Rectal smooth muscle tissue (tissue), 1 donor: ENCODE measurements at regions not wholly inside any gene's neighbourhood (a gene's known extent, or its start where the extent isn't known, plus 50 kb on each side); places are given as distances from the start of the nearest gene placed in this dataset.
"Not testable (repeated sequence)": the region's sequence is repeated elsewhere in the genome, so short reads cannot be mapped to it uniquely, and the experiment has no call there.

Experiments used
- H3K27ac ChIP-seq: one replicate; pipeline ENCODE4 v1.7.0; 2013; ENCODE audit warnings: low read depth, low read length, inconsistent platforms
- H3K27me3 ChIP-seq: one replicate; pipeline ENCODE4 v1.7.0; 2013; ENCODE audit warnings: low read length; ENCODE audit not compliant: control insufficient read depth, insufficient read depth
- H3K36me3 ChIP-seq: one replicate; pipeline ENCODE4 v1.7.0; 2013; ENCODE audit warnings: low read length; ENCODE audit not compliant: control insufficient read depth, insufficient read depth
- H3K4me1 ChIP-seq: one replicate; pipeline ENCODE4 v1.7.0; 2013; ENCODE audit warnings: low read length; ENCODE audit not compliant: control insufficient read depth, insufficient read depth
- H3K4me3 ChIP-seq: one replicate; pipeline ENCODE4 v1.7.0; 2013; ENCODE audit warnings: low read length
- H3K9ac ChIP-seq: one replicate; pipeline ENCODE4 v1.7.0; 2013; ENCODE audit warnings: low read length

DNA sequence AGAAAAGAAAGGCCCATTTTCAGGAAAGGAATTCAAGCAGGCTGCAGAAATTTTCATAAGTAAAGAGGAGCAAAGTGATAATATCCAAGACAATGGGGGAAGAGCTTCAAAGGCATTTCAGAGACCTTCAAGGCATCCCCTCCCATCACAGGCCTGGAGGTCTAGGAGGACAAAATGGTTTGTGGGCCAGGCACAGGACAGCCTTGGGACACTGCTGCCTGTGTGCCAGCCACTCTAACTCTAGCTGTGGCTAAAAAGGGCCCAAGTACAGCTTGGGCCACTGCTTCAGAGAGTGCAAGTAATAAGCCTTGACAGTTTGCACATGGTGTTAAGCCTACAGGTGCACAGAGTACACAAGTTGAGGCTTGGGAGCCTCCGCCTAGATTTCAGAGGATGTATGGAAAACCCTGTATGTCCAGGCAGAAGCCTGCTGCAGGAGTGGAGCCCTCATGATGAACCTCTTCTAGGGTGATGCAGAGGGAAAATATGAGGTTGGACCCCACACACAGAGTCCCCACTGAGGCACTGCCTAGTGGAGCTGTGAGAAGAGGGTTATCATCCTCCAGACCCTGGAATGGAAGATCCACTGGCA, 51.8 kb upstream of the ZSWIM5 start:
- H3K4me1 ChIP-seq: no peaks in the 10 kb centered on the region
- no peak overlapping the region for H3K4me3 ChIP-seq
- H3K27me3 ChIP-seq: no peaks in the 10 kb centered on the region
- H3K9ac ChIP-seq: no peak overlapping the region
- H3K36me3 ChIP-seq: no peaks in the 10 kb centered on the region
- no peak overlapping the region for H3K27ac ChIP-seq

GRCh38 chr1:45259053-45259452, 52.6 kb upstream of the ZSWIM5 start:
- Histone ChIP-seq H3K36me3 (no peaks in the 10 kb centered on the region), H3K27ac (no peak overlapping the region), H3K9ac (no peak overlapping the region), H3K4me3 (no peak overlapping the region), H3K4me1 (no peaks in the 10 kb centered on the region), H3K27me3 (no peaks in the 10 kb centered on the region)

GRCh38 chr1:45260244-45260643, 53.8 kb upstream of the ZSWIM5 start:
- Histone ChIP-seq H3K9ac (no peak overlapping the region), H3K27ac (no peak overlapping the region), H3K27me3 (no peaks in the 10 kb centered on the region), H3K4me1 (no peaks in the 10 kb centered on the region), H3K36me3 (no peaks in the 10 kb centered on the region), H3K4me3 (no peak overlapping the region)

- no peaks in the 10 kb centered on the region for H3K27me3 ChIP-seq
- H3K9ac ChIP-seq: no peak overlapping the region
- H3K27ac ChIP-seq: no peak overlapping the region
- no peaks in the 10 kb centered on the region for H3K36me3 ChIP-seq
- H3K4me1 ChIP-seq: peaks cover 7% of the 10 kb centered on the region
- no peak overlapping the region for H3K4me3 ChIP-seq
Observed at GRCh38 chr1:45263132-45263531, 56.7 kb upstream of the ZSWIM5 start.

- no peaks in the 10 kb centered on the region for H3K27me3 ChIP-seq
- H3K27ac ChIP-seq: no peak overlapping the region
Observed at GRCh38 chr1:45265244-45265643, 58.8 kb upstream of the ZSWIM5 start.

DNA sequence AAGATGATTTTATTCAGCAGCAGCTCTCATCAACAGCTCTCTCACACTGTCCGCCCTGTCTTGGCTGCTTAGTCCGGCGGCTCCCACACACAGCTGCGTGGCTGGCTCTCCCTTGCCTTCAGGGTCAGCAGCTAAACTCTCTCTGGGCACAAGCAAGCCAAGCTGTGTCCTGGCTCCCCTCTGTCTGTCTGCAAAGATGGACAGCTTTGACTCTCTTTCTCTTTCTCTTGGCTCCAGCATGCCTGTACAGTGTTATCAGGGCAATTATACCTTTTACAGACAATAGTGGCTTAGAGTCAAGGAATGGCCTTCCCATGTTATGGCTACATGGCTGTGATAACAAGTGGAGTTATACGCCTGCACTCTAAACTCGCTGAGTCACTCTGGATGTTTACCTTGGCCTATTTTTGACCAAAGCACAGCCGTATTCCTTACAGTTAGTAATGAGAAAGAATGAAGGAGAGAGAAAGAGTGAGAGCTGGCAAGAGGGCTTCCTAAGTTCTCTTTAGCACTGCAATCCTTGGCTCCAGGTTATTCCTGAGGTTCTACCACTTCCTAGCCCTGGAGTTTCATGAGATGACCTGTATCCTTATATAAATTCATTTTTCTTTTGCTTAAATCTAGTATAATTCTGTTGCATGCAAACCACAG, 59.9 kb upstream of the ZSWIM5 start:
- peak overlapping the region; percentile 38 for H3K4me3 ChIP-seq
- H3K9ac ChIP-seq: no peak overlapping the region

More at GRCh38 chr1:45265244-45265643, 58.8 kb upstream of the ZSWIM5 start:
- Histone ChIP-seq H3K9ac (no peak overlapping the region), H3K36me3 (no peaks in the 10 kb centered on the region), H3K4me3 (peak overlapping the region; percentile 31), H3K4me1 (peaks cover 7% of the 10 kb centered on the region)

GRCh38 chr1:45268310-45268709, 58.4 kb upstream of the HPDL start:
- H3K4me3 ChIP-seq, H3K4me1 ChIP-seq, H3K27ac ChIP-seq, H3K27me3 ChIP-seq, H3K36me3 ChIP-seq, H3K9ac ChIP-seq: not testable (repeated sequence)

More for the DNA sequence above, 59.9 kb upstream of the ZSWIM5 start:
- Histone ChIP-seq H3K27ac (peak overlapping the region; percentile 82), H3K36me3 (no peaks in the 10 kb centered on the region), H3K4me1 (peaks cover 7% of the 10 kb centered on the region), H3K27me3 (no peaks in the 10 kb centered on the region)

- not testable (repeated sequence) for H3K36me3 ChIP-seq, H3K4me3 ChIP-seq, H3K27me3 ChIP-seq, H3K9ac ChIP-seq, H3K27ac ChIP-seq, H3K4me1 ChIP-seq
Observed at GRCh38 chr1:45272267-45272666, 54.4 kb upstream of the HPDL start.

- H3K36me3 ChIP-seq: no peaks in the 10 kb centered on the region
- no peak overlapping the region for H3K4me3 ChIP-seq
- no peaks in the 10 kb centered on the region for H3K4me1 ChIP-seq
- H3K27me3 ChIP-seq: no peaks in the 10 kb centered on the region
- no peak overlapping the region for H3K9ac ChIP-seq
- H3K27ac ChIP-seq: no peak overlapping the region
Observed at GRCh38 chr1:45272913-45273371, 53.8 kb upstream of the HPDL start.

- H3K9ac ChIP-seq: no peak overlapping the region
- no peak overlapping the region for H3K27ac ChIP-seq
- no peaks in the 10 kb centered on the region for H3K4me1 ChIP-seq
Observed at GRCh38 chr1:45275054-45275453, 51.6 kb upstream of the HPDL start.

More at GRCh38 chr1:45275054-45275453, 51.6 kb upstream of the HPDL start:
- H3K4me3 ChIP-seq: no peak overlapping the region
- H3K27me3 ChIP-seq: no peaks in the 10 kb centered on the region
- H3K36me3 ChIP-seq: no peaks in the 10 kb centered on the region
